Eye (tissue), 1 donor: ENCODE measurements at regions not wholly inside any gene's neighbourhood (a gene's known extent, or its start where the extent isn't known, plus 50 kb on each side); places are given as distances from the start of the nearest gene placed in this dataset.

Experiments
- DNase-seq: peaks from one replicate; pipeline ENCODE4 v3.0.0-alpha.2; 2015

GRCh38 chr3:59644479-59645402, 594.9 kb upstream of the CFAP20DC start:
- no peak for DNase-seq

DNA sequence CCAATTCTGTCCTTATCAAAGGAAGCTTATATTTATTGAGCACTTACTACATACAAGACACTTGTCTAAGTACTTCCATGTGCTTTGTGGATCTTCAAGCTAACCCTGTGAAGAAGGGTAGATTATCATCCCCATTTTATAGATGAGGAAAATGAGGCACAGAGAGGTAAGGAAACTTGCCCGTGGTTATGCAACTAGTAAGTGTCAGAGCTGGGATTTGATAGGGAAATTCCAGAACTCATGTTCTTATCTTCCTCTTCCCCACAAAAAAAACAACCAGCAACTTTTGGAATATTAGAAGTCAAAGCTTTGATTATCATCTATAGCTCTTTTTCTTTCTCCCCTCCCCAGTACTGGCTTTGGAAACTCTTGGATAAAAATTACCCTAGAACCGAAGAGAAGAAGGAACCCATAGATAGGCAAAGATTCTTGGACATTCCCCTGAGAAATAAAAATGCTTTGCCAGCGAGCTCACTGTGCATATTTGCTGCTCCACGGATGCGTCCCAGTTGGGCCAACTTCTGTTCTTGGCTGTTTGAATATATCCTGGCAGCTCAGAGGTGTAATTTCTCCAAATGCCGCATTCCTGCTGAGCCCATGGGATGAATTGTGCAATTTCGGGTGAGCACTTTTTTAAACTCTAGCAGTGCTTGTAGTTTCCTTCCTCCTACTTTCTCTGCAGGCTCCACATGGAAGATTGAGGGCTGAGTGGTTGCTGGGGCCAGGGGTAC, 591.5 kb upstream of the CFAP20DC start:
- DNase-seq: no peak

DNA sequence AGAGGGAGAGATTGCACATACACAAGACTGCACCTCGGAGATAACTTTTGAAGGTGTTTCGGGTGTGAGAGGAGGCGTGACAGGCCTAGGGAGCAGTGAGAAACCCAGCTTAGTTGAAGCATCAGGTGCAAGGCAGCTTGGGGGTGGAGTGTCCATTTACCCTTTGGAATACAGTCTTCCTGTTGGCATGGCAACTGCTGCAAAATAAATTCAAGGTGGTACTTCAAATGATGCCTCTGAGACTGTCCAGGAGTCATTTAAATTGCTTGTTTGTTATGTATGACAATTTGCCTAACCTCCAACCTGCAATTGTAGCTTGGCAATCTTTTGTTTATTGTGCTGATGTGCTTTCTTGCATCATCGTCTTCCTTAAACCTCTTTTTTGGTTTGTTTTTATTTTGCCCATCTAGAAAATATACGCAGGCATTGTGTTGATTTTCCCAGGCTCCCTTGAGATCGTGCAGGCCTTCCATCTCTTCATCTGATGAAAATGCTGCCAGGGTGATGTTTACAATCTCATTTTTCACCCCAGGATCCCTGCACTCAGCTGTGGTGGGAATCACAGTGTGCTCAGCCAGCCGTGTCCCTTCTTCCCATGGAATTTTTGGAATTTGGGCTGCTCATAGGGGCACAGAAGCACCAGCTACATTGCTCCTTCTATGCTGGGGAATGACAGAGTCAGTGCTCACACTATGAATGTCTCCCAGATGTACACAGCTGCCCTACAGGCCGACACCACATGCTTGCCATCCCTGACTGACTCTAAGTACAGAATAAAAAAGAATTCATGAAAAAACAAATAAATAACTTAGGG, 583.1 kb upstream of the CFAP20DC start:
- DNase-seq: peak; percentile 70

- no peak for DNase-seq
Measured at GRCh38 chr3:59631482-59631881, 581.7 kb upstream of the CFAP20DC start.

DNA sequence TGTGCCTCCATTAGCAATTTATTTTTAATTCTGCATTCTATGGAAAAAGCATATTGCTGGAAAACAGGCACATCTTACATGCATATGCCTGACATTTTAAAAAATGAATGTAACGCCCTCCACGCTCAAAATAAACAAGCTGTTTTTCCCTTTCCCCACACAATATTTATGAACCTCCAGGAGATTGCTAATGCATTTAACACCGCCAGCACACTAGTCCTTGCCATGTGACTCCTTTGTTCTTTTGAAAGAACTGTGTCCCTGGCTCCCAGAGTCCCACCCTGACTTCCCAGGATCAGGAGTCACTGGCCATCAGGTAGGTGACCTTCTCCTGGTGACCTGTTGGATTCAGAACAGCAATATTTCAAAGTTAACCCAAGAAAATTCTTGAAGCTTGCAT, 571.2 kb upstream of the CFAP20DC start:
- no peak for DNase-seq

- no peak for DNase-seq
Measured at GRCh38 chr3:59620325-59620724, 570.5 kb upstream of the CFAP20DC start.

GRCh38 chr3:59612444-59612715, 562.6 kb upstream of the CFAP20DC start:
- no peak for DNase-seq

DNA sequence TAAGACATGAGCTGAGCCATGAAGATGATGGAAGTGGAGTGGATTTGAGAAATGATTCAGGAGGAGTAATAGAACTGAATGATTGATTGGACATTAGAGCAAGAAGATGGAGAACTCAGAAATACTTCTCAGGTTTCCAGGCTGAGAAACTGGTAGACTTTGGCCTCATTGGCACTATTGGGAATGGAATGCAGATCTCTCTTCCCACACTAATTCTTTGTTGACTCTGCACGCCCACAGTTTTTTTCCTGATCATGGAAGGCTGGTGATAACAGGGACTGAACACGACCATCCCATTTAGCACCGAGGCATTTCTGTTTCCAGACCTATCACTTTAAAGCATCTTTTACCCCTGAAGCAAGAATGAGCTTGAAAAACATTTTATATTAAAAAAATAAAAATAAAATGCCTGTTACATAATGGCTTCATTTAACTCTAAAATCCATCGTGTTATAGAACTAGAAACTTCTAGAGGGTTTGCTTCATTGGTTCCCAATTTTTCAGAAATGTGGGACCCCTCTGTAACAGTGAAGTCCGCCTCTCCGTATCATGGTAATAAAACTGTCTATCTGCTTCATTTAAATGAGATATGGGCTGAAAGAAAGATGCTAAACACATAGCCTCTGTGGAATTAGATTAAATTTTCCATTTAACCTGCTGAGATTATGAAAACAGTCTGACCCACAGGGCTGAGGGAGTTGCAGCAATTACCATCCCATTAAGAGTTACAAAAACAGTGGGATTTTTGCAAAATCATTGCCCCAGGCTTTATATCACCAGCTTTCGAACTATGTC, 562.0 kb upstream of the CFAP20DC start:
- DNase-seq: no peak

GRCh38 chr3:59609657-59610348, 560.0 kb upstream of the CFAP20DC start:
- DNase-seq: peak; percentile 82

GRCh38 chr3:59608356-59608755, 558.5 kb upstream of the CFAP20DC start:
- no peak for DNase-seq

DNA sequence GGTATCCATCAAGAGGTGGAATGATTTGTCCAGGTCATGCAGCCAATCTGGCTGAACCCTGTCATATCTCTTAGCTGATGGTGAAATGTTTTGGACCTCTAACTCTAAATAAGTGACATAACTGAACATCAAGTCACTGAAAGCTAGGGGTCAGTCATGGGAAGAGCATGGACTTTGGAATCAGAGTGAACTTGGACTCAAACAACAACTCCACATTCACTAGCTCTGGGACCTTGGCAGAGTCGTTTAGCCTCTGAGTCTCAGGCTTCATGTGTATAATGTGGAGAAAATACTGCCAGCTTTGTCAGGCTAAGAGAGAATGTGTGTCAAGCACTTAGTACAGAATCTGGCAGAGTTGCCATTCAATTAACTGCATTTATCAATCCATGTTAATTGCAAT, 557.8 kb upstream of the CFAP20DC start:
- DNase-seq: no peak

GRCh38 chr3:59606638-59607266, 556.9 kb upstream of the CFAP20DC start:
- peak; percentile 12 for DNase-seq

DNA sequence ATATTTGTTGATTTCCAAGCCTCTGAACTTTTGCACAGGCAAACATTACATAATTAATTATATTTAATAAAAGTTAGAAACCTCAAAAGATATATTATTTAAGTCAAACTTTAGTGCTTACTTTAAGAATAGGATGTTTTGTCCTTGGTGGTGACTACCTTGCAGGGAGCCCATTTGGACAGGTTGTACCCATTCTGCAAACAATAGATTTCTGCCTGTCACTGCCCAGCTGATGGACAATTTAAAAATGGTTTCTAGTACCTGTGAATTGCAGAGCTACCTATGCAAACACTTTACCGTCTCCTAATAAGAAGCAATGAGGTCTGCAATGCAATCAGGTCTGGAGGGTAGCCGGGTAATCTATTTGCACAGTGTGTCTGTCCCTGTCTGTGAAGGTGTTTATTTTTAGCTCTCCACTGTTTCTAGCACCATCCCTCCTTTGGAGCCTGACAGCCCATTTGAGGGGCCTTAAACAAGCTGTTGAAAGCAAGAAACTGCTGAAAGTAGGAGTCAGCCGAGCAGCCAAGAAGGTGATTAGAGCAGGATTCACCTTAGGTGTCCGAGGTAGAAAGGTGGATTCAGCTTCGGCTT, 556.2 kb upstream of the CFAP20DC start:
- DNase-seq: no peak

- DNase-seq: no peak
Measured at GRCh38 chr3:59605318-59605717, 555.5 kb upstream of the CFAP20DC start.

DNA sequence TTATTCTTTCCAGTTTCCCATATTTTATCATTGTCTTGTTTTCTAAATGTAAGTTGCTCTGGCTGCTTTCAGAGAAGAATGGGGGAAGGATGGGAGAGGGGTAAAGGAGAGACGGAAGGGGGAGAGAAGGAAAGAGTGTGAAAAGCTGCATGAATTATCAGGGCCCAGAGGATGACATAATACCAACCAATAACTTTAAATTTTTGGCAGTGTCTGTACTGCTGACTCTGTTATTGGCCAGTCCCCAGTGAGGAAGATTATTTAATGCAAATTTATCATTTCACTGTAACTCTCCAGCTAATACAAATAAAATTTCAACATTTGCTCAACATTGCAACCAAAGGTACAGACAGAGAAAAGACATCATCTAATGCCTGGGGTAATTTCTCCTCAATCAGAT, 551.7 kb upstream of the CFAP20DC start:
- no peak for DNase-seq

GRCh38 chr3:59600631-59601030, 550.8 kb upstream of the CFAP20DC start:
- DNase-seq: no peak

DNA sequence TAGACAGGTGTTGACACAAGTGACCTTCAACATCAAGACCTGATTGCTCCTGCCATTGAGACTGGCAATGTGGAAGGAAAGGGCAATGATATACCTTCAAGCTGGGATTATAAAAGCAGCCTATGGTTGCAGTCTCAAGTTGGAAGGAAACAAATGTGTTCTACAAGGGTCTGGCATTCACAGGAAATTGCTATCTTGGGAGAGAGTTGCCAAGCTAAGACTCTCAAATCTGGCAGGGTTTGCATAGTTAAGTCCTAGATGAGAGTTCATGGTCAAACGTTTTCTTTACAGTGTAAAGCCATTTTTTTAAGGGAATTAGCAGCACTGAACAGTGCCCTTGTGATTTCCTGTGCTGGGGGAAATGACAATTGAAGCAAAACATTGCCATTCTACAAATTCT, 546.9 kb upstream of the CFAP20DC start:
- no peak for DNase-seq

- DNase-seq: no peak
Measured at GRCh38 chr3:59595830-59596229, 546.0 kb upstream of the CFAP20DC start.

- no peak for DNase-seq
Measured at GRCh38 chr3:59593380-59593779, 543.6 kb upstream of the CFAP20DC start.

DNA sequence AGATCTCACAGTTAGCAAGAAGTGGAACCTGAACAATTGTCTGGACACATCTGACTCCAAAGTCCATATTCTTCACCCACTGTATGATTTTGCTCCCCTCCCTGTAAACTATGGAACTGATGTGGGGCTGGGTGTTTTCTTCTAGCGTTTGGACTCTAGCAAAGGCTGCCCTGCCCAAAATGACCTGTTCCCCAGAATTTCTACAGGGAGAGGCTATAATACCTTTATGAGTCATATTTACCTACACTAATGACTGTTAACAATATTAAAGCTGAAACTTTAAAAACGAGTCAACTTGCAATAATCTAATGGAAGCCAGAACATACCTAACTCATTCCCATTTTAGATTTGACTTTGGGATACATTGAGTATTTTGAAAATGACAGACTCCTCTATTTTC, 531.2 kb upstream of the CFAP20DC start:
- DNase-seq: no peak

GRCh38 chr3:59580499-59580898, 530.7 kb upstream of the CFAP20DC start:
- no peak for DNase-seq
